ENCODE measurements at regions not wholly inside any gene's neighbourhood (a gene's known extent, or its start where the extent isn't known, plus 50 kb on each side); places are given as distances from the start of the nearest gene placed in this dataset.

DNA sequence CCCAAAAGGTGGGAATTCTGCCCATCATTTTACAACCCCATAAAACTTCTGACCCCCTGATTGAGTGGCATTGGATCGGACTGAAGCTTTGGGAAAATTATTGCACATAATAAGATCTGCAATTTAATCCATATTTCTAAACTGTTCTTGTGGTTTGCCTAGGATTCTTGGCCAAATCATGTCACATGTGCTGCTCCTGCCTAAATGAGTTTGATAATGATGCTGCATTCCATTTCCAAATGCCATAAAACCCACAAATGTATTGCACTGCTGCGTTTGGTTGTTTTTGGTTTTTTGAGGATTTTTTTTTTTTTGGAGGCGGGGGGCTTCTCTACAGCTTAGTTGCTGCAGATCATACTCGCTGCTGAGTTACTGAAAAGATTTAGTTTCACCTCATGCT is 153.6 kb downstream of the QDPR start:
- H3K4me3 ChIP-seq, result no peak overlapping the region
- H3K36me3 ChIP-seq, result no peaks in the 10 kb centered on the region
- no peaks in the 10 kb centered on the region for H3K9me3 ChIP-seq
- no peaks in the 10 kb centered on the region for H3K27me3 ChIP-seq
- DNase-seq, result no peak

DNA sequence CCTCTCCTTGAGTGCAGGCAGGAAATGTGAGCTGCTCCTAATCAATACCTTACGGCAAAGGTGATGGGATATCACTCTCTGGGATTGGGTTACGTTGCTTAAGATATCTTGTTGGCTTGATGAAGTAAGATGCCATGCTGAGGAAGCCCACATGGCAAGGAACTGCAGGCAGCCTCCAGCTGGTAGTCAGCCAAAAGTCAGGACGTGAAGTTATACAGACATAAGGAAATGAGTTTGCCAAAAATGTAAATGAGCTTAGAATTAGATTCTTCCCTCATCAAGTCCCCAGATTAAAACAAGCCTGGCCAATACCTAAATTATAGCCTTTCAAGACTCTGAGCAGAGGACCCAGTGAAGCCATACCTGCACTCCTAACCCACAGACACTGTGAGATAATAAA is 155.0 kb downstream of the QDPR start:
- H3K9me3 ChIP-seq, result no peaks in the 10 kb centered on the region
- no peaks in the 10 kb centered on the region for H3K27me3 ChIP-seq
- DNase-seq, result peak; percentile 3
- no peaks in the 10 kb centered on the region for H3K36me3 ChIP-seq
- no peak overlapping the region for H3K4me3 ChIP-seq

DNA sequence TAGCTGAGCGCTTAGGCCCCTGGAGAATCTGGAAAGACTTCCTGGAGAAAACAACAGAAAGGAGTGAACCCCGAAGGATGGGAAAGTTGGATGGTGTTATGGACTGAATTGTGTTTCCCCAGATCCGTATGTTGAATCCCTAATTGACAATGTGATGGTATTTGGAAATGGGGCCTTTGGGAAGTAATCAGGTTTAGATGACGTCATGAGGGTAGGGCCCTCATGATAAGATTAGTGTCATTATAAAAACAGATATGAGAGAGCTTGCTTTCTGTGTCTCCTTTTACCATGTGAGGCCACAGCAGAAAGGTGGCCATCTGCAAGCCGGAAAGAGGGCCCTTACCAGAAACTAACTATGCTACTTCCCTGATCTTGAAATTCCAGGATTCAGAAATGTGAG is 159.5 kb downstream of the QDPR start:
- H3K36me3 ChIP-seq, result no peaks in the 10 kb centered on the region
- no peak overlapping the region for H3K4me3 ChIP-seq
- DNase-seq, result no peak
- H3K27me3 ChIP-seq, result no peaks in the 10 kb centered on the region
- no peaks in the 10 kb centered on the region for H3K9me3 ChIP-seq

DNA sequence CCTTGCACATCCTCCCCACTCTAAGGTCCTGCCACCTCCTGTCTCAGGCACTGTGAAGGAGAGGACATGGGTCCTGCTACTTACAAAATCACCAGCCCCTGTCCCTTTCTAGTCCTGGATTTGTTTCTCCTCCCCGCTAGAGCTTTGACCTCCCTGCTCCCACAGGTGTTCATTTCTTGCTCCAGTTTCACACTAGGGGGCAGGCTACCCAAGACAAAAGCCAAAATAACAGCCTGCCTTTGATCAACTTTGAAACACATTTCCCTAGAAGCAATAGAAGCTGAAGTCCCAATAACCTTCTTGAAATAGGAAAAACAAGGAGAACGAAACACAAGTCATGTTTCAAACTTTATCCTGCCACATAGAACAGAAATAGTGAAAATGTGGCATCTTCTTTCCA is 164.4 kb downstream of the QDPR start:
- H3K36me3 ChIP-seq, result no peaks in the 10 kb centered on the region

DNA sequence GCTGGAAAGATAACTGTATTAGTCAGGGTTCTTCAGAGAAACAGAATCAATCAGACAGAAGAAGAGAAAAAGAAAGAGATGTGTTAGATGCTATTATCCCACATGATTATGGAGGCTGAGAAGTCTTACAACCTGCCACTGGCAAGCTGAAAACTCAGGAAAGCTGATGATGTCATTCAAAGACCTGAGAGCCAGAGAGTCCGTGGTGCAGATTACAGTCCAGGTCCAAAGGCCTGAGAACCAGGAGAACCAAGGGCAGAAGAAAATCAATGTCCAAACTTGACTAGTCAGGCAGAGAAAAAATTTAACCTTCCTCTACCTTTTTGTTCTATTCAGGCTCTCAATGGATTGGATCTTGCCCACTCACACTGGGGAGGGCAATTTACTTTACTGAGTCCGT is 172.5 kb downstream of the QDPR start:
- no peak for DNase-seq
- Histone ChIP-seq H3K9me3 (no peaks in the 10 kb centered on the region), H3K27me3 (no peaks in the 10 kb centered on the region), H3K4me3 (no peak overlapping the region), H3K36me3 (no peaks in the 10 kb centered on the region)

More for the DNA sequence above, 164.4 kb downstream of the QDPR start:
- H3K4me3 ChIP-seq, result no peak overlapping the region
- H3K9me3 ChIP-seq, result no peaks in the 10 kb centered on the region
- DNase-seq, result peak; percentile 2
- H3K27me3 ChIP-seq, result no peaks in the 10 kb centered on the region

DNA sequence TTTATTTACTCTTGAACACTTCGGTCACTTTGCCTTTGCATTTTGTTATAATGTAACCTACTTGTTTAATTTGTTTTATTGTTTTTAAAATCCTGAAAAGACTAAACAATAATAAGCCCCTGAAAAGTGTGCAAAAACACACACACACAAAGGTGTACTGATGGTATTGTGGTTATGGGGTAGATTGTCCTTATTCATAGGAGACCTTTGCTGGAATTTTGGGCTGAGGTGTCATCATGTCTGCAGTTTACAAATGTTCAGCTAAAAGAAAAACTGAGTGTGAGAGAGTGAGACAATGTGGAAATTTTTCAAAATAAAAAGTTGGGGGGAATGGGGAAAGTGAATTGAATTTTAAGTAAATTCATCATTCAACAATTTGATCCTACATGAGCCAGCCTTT is 174.9 kb downstream of the QDPR start:
- Histone ChIP-seq H3K4me3 (no peak overlapping the region), H3K27me3 (no peaks in the 10 kb centered on the region), H3K36me3 (no peaks in the 10 kb centered on the region), H3K9me3 (no peaks in the 10 kb centered on the region)
- DNase-seq, result no peak

DNA sequence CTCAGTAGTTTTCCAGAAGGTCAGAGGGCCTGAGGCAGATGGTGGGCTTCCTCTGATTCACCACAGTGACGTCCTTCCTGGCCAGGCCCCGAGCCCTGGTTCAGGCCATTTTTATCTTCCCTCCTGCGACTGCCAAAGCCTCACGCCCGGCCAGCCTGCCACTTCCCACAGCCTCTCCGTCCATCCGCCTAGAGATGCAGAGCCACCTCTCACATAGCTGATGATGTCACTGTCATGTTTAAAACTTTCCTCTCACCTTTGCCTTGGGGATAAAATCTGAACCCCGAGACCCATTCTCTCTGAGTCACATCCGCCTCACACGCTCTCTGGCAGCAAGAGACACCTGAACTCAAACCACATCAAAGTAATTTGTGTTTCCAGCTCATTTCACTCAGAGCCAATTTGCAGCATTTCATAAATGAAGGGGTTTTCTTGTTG is 175.3 kb downstream of the QDPR start:
- no peak overlapping the region for H3K4me3 ChIP-seq
- H3K36me3 ChIP-seq, result no peaks in the 10 kb centered on the region
- DNase-seq, result no peak
- H3K9me3 ChIP-seq, result no peaks in the 10 kb centered on the region
- no peaks in the 10 kb centered on the region for H3K27me3 ChIP-seq

DNA sequence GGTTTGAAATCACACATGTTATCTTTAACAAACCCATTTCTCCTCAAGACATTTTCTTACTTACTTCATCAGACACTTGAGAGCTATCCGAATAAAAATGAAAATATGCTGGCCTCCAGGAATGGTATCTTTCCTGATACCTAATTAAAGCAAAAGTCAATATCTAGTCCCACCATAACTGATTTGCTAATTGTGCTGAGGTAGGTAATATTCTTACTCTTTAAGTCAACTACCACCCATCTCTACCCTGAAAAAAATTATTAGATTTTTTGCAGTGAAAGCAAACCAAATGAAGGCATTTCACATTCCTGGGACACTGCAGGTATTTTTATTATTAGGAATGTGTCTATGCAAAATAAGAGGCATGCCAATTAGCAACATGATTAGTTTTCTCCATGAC is 175.8 kb downstream of the QDPR start:
- DNase-seq, result no peak
- Histone ChIP-seq H3K36me3 (no peaks in the 10 kb centered on the region), H3K4me3 (no peak overlapping the region), H3K27me3 (no peaks in the 10 kb centered on the region), H3K9me3 (no peaks in the 10 kb centered on the region)

DNA sequence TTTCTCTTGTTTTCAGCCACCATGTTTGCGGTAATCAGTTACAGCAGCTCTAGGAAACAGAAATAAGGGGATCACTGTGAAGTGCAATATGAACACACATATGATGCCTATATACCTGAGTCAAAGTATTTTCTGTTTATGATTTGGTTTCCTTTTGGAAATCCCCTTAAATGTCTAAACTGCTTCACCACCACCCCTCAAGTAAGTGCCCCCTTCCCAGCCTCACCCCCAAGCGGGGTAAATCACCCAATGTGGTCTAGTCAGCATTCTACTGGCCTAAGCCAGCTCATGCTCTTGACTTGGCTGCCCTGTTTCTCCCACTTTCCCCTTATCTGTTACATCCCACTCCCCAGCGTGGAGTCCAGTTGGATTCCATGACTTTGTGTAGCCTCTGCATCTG is 176.5 kb downstream of the QDPR start:
- Histone ChIP-seq H3K4me3 (no peak overlapping the region), H3K27me3 (no peaks in the 10 kb centered on the region), H3K36me3 (no peaks in the 10 kb centered on the region), H3K9me3 (no peaks in the 10 kb centered on the region)
- DNase-seq, result no peak

DNA sequence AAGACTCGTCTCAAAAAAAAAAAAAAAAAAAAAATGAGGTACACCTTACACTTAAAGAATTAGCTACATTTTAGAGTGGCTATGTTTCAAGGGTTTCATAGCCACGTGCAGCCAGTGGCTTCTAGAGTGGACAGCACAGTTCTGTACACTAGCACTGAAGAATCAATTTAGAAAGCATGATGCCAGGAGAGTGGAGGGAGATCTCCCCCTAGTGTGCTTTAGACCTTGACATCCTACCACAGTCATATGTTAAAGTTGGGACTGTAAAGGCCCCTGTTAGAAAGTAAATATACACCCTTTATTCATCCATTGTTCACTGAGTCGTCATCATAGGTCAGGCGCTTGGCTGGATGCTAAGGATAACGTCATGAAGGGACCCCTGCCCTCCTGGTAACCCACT is 179.4 kb downstream of the QDPR start:
- H3K36me3 ChIP-seq, result no peaks in the 10 kb centered on the region
- no peak overlapping the region for H3K4me3 ChIP-seq
- no peaks in the 10 kb centered on the region for H3K9me3 ChIP-seq
- DNase-seq, result no peak
- no peaks in the 10 kb centered on the region for H3K27me3 ChIP-seq

DNA sequence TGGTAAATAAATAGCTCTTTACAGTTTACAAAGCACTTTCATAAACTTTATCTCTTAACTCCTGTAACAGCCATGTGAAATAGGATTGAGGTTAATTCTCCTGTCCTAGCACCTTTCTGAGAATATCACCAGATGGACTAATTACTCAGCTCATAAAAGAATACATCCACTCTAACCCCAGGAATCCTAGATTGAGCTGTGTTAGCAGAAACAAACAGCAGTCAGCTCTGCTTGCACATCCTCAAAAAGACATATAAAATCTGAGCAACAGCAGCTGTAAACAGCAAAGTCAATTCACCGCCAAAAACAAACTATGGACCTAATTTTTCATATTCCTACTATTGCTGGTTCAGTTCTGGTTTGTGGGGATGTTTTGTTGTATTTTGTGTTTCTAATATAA is 182.8 kb downstream of the QDPR start:
- Histone ChIP-seq H3K4me3 (no peak overlapping the region), H3K36me3 (no peaks in the 10 kb centered on the region), H3K27me3 (no peaks in the 10 kb centered on the region), H3K9me3 (no peaks in the 10 kb centered on the region)
- DNase-seq, result no peak

DNA sequence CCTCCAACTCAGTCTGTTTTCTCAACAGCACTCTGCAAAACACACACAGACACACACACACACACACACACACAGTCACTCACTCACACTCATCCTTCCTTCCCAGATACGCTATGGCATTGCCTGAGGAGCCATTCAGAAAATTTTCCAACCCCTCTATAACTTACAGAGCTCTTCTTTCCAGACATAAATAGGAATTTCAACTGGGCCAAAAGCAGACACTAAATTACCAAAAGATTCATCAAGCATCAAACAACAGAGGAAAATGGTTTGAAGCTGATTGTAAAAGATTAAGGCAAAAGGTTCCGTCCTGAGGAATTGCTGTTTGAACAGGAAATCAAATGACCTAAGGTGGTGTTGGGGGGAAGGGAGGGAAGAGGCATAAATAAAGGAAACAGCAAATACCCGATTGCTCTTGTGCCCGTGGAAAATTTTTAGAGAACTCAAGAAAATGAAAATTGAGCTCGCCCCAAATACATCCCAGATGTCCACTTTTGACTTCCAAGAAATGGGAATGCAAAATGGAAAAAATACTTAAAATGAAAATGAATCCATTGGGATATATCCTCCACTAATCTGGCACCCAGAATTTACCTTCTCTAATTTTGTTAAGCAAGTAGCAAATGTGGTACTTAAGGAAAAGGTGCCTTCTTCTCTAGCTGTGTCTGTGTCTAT is 183.6 kb downstream of the QDPR start:
- no peak overlapping the region for H3K4me3 ChIP-seq
- H3K9me3 ChIP-seq, result no peaks in the 10 kb centered on the region
- no peaks in the 10 kb centered on the region for H3K36me3 ChIP-seq
- no peaks in the 10 kb centered on the region for H3K27me3 ChIP-seq
- DNase-seq, result no peak

DNA sequence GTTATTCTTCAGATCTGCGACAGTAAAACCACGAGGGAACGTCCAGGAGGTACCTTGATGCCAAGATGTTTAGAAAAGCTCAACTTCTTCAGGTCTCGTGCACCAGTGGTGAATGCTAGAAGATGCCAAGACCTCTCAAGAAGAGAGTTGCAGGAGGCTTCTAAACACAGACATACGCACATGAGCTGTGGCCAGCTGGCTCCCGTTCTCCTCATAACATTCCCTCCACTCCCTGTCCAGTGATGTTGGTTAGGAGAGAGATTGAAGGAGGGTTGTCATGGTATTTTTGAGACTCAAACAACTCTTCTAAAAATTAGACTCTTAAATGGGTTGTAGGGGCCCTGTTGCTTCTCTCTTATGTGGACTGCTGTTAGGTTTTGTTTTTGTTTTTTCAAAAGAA is 184.3 kb downstream of the QDPR start:
- Histone ChIP-seq H3K36me3 (no peaks in the 10 kb centered on the region), H3K9me3 (no peaks in the 10 kb centered on the region), H3K27me3 (no peaks in the 10 kb centered on the region), H3K4me3 (no peak overlapping the region)
- peak; percentile 0 for DNase-seq

DNA sequence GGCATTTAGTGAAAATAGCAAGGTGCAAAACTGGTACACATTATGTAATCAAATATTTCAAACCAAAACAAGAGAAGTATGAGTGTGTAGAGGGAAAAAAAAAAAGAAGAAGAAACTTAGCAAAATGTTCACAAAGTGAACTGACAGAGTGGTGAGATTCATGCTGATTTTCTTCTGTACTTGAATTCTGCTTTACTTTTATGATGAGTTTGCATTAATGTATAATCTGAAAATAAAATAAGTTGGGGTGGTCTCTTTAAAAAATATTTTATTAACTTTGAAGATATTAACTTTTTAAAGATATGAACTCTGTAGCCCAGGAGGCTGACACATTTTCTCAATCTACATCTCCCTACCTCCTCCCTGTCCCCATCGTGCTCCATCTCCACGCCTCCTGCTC is 185.1 kb downstream of the QDPR start:
- no peak overlapping the region for H3K4me3 ChIP-seq
- no peak for DNase-seq
- H3K36me3 ChIP-seq, result no peaks in the 10 kb centered on the region
- H3K9me3 ChIP-seq, result no peaks in the 10 kb centered on the region
- no peaks in the 10 kb centered on the region for H3K27me3 ChIP-seq

DNA sequence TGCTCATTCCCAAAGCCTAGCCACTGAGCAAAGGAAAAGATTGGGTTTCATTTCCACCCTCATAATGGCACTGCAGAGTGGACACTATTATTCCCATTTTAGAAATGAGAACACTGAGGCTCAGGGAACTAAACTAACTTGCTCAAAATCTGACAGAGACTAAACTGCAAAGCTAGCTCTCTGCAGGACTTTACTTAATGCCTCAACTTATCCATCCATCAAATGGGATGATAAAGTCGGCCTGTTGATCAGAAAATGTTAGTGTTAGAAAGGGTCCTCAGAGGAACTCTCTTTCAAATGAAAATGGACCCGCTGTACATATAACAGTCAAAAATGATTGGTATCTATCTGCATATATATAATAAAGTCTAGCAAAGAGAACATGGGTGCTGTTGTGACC is 186.8 kb downstream of the QDPR start:
- H3K36me3 ChIP-seq, result no peaks in the 10 kb centered on the region

DNA sequence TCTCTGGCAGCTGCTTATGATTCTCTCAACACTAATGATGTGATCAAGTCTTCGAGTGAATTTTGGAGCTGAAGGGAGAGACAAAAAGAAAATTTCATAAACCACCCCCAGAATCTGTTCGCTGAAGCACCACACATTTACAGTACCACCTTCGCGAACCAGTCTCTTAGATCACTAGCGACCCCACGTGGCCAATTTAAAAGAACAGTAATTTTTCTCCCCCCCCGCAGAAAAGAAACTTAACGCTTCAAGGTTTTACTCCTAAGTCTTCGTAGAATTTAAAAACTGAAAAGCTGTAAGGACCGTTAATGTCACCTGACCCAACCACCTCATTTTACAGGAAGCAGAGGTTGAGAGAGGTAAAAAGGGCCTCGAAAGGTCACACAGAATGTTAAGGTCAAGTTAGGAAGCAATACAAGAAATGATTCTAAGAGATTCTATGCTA is 187.5 kb downstream of the QDPR start:
- H3K4me3 ChIP-seq, result no peak overlapping the region
- peak; percentile 20 for DNase-seq

More for the DNA sequence above, 186.8 kb downstream of the QDPR start:
- Histone ChIP-seq H3K9me3 (no peaks in the 10 kb centered on the region), H3K27me3 (no peaks in the 10 kb centered on the region), H3K4me3 (no peak overlapping the region)
- DNase-seq, result no peak

DNA sequence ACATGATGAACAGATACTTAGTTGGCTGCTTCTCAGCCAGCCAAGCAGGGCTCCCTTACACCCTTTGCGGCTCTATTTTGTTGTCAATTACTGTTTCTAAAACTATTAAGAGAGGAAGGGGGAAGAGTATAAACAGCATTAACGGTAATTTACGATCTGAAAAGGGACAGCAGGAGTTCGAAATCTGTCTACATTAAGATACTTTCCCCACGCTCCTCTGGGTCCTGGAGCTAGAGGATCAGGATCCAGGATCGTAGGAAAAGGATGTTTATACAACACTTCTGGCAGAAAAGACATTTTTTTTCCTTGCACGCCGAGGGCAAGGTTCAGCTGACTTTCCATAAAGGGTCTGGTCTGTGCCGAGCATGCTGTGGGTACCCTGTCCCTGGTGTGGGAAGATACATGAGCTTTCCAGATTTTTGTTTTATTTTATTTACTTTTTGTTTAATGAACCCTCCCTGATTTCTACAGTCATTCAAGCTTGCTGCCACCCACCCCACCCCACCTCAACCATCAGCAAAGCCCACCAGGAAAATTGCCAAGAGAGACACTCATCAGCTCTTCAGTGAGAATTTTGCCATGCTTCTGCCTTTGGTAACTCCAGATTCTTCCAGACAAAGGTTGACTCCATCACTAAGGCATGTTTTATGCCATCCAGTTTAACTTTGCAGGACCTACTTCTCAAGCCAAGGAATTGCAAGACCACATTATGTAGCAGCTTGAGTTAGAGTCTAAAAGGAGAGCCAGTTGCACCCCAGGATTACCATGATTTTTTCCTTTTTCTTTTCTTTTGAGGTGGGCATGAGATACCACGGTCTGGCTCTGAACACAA is 188.1 kb downstream of the QDPR start:
- no peaks in the 10 kb centered on the region for H3K9me3 ChIP-seq
- H3K27me3 ChIP-seq, result no peaks in the 10 kb centered on the region
- peak; percentile 63 for DNase-seq
- H3K36me3 ChIP-seq, result no peaks in the 10 kb centered on the region
- no peak overlapping the region for H3K4me3 ChIP-seq

More for the DNA sequence above, 187.5 kb downstream of the QDPR start:
- Histone ChIP-seq H3K27me3 (no peaks in the 10 kb centered on the region), H3K36me3 (no peaks in the 10 kb centered on the region), H3K9me3 (no peaks in the 10 kb centered on the region)

DNA sequence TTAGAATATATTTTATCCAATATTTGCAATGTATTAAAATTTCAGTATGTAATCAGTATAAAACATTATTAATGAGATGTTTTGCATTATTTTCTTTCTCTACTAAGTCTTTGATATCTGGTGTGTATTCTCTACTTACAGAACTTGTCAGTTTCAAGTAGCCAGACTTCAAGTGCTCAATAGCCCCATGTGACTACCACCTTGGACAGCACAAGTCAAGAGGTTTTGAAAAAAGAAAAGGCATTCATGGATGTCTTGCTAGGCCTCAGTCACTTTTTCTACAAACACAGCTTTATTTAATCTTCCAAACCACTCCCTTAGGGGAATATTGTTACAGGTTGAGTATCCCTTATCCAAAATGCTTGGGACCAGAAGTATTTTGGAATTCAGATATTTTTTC is 189.4 kb downstream of the QDPR start:
- Histone ChIP-seq H3K9me3 (no peaks in the 10 kb centered on the region), H3K27me3 (no peaks in the 10 kb centered on the region), H3K36me3 (no peaks in the 10 kb centered on the region), H3K4me3 (no peak overlapping the region)
- DNase-seq, result no peak
